Neural crest cell (in vitro differentiated cells): ENCODE measurements at regions not wholly inside any gene's neighbourhood (a gene's known extent, or its start where the extent isn't known, plus 50 kb on each side); places are given as distances from the start of the nearest gene placed in this dataset.

Experiments used
- DNase-seq: peaks from one replicate; pipeline ENCODE4 v3.0.0; 2021; ENCODE audit warnings: low read depth, mixed read lengths, low spot score
- H3K27ac Mint-ChIP-seq: one replicate; pipeline ENCODE4 v1.8.0; 2021; ENCODE audit warnings: mild to moderate bottlenecking, mixed read lengths; ENCODE audit not compliant: unreplicated experiment
- H3K27me3 Mint-ChIP-seq: 2 replicates; pipeline ENCODE4 v1.8.0; 2021; ENCODE audit warnings: low read depth, mild to moderate bottlenecking, mixed read lengths
- H3K36me3 Mint-ChIP-seq: 2 replicates; pipeline ENCODE4 v1.8.0; 2021; ENCODE audit warnings: low read depth, mild to moderate bottlenecking, mixed read lengths
- H3K4me1 Mint-ChIP-seq: 2 replicates; pipeline ENCODE4 v1.8.0; 2021; ENCODE audit warnings: mixed read lengths
- H3K4me3 Mint-ChIP-seq: one replicate; pipeline ENCODE4 v1.8.0; 2021; ENCODE audit warnings: mild to moderate bottlenecking, mixed read lengths
- H3K9me3 Mint-ChIP-seq: 2 replicates; pipeline ENCODE4 v1.8.0; 2021; ENCODE audit warnings: mixed read lengths
- CTCF ChIP-seq: fragments of 200-600 bp; sonication (generic); conservative IDR thresholded peaks from 2 replicates; pipeline ENCODE4 v1.5.0; 2021; ENCODE audit warnings: antibody characterized with exemption, mild to moderate bottlenecking

DNA sequence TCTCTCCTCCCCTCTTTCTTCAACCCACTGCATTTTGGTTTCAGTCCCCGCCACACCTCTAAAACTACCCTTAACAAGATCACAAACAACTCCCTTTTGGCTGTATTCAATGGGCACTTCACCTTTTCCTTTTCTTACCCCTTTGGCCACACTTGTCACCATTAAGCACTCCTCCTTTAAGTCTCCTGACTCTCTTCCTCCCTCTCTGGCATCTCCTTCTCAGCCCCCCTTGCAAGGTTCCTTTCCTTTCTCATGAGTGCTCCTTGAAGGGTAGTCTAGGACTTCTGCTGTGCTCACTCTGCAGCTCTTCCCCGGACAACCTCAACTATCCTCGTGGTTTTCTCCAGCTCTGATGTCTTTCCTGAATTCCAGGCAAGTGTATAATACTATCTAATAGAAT is 103.7 kb downstream of the RPL22L1 start:
- TF ChIP-seq CTCF: no peak
- H3K9me3 Mint-ChIP-seq: no peaks in the 10 kb centered on the region
- H3K27ac Mint-ChIP-seq: no peak overlapping the region
- no peak overlapping the region for H3K4me3 Mint-ChIP-seq
- DNase-seq: no peak
- no peaks in the 10 kb centered on the region for H3K36me3 Mint-ChIP-seq
- H3K4me1 Mint-ChIP-seq: peaks cover 7% of the 10 kb centered on the region
- no peaks in the 10 kb centered on the region for H3K27me3 Mint-ChIP-seq

- TF ChIP-seq CTCF: no peak
- H3K4me1 Mint-ChIP-seq: peaks cover 7% of the 10 kb centered on the region
- no peak for DNase-seq
- no peaks in the 10 kb centered on the region for H3K9me3 Mint-ChIP-seq
- no peak overlapping the region for H3K4me3 Mint-ChIP-seq
- peak overlapping the region; percentile 43 for H3K27ac Mint-ChIP-seq
- no peaks in the 10 kb centered on the region for H3K27me3 Mint-ChIP-seq
- H3K36me3 Mint-ChIP-seq: no peaks in the 10 kb centered on the region
Measured at GRCh38 chr3:170765419-170766078, 104.4 kb downstream of the RPL22L1 start.

- no peak overlapping the region for H3K27ac Mint-ChIP-seq
- TF ChIP-seq CTCF: no peak
- no peak for DNase-seq
- H3K4me3 Mint-ChIP-seq: no peak overlapping the region
- H3K4me1 Mint-ChIP-seq: peaks cover 7% of the 10 kb centered on the region
- H3K27me3 Mint-ChIP-seq: no peaks in the 10 kb centered on the region
- H3K9me3 Mint-ChIP-seq: no peaks in the 10 kb centered on the region
- H3K36me3 Mint-ChIP-seq: no peaks in the 10 kb centered on the region
Measured at GRCh38 chr3:170764017-170764416, 106.0 kb downstream of the RPL22L1 start.

- H3K27me3 Mint-ChIP-seq: no peaks in the 10 kb centered on the region
- no peaks in the 10 kb centered on the region for H3K4me1 Mint-ChIP-seq
- no peak overlapping the region for H3K27ac Mint-ChIP-seq
- DNase-seq: no peak
- H3K4me3 Mint-ChIP-seq: no peak overlapping the region
- no peak for TF ChIP-seq CTCF
- no peaks in the 10 kb centered on the region for H3K36me3 Mint-ChIP-seq
- no peaks in the 10 kb centered on the region for H3K9me3 Mint-ChIP-seq
Measured at GRCh38 chr3:170762064-170762463, 107.9 kb downstream of the RPL22L1 start.

DNA sequence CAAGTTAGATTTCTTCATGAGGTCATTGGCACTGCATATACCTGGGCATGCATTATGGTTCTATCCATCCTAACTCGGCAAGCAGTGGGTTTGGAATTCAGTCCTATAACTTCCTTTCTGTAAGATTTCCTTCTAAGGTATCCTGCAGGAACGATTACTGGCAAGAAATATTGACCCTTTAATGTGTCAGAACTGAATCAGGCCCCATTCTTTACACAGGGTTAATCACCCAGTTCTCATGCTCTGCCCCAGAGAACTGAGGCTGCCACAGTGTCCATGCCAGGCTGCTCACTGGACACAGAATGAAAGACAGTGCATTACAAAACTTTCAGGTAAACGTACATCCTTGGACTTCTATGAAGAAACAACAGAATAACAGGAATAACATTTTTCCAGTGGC is 108.9 kb downstream of the RPL22L1 start:
- Mint-ChIP-seq H3K4me3 (no peak overlapping the region), H3K27me3 (no peaks in the 10 kb centered on the region), H3K4me1 (no peaks in the 10 kb centered on the region), H3K27ac (no peak overlapping the region), H3K9me3 (no peaks in the 10 kb centered on the region), H3K36me3 (no peaks in the 10 kb centered on the region)
- no peak for TF ChIP-seq CTCF
- no peak for DNase-seq
